ENCODE measurements at regions not wholly inside any gene's neighbourhood (a gene's known extent, or its start where the extent isn't known, plus 50 kb on each side); places are given as distances from the start of the nearest gene placed in this dataset.

DNA sequence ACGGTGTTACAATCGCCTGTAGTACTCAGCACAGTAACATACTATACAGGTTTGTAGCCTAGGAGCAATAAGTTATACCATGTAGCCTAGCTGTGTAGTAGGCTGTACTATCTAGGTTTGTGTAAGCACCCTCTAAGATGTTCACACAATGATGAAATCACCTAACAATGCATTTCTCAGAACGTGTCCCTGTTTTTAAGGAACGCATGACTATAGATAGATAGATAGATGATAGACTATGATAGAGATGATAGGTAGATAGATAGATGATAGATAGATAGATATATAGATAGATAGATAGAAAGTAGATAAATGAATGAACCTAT is 203.9 kb downstream of the FAM76B start:
- no peak overlapping the region for H2BK12ac ChIP-seq (ENCODE audit: insufficient read length, low read depth, low read length)
- no peak overlapping the region for H3T11ph ChIP-seq (ENCODE audit: low read length)
- H3K27ac Mint-ChIP-seq, result no peak overlapping the region
- H3K18ac ChIP-seq (ENCODE audit: insufficient read length, low read depth, low read length), result no peak overlapping the region
- TF ChIP-seq, protein P1, sequence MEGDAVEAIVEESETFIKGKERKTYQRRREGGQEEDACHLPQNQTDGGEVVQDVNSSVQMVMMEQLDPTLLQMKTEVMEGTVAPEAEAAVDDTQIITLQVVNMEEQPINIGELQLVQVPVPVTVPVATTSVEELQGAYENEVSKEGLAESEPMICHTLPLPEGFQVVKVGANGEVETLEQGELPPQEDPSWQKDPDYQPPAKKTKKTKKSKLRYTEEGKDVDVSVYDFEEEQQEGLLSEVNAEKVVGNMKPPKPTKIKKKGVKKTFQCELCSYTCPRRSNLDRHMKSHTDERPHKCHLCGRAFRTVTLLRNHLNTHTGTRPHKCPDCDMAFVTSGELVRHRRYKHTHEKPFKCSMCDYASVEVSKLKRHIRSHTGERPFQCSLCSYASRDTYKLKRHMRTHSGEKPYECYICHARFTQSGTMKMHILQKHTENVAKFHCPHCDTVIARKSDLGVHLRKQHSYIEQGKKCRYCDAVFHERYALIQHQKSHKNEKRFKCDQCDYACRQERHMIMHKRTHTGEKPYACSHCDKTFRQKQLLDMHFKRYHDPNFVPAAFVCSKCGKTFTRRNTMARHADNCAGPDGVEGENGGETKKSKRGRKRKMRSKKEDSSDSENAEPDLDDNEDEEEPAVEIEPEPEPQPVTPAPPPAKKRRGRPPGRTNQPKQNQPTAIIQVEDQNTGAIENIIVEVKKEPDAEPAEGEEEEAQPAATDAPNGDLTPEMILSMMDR (conservative IDR thresholded peaks at IDR 0.05), result no peak
- no peak overlapping the region for H3K23ac ChIP-seq (ENCODE audit: insufficient read length, low read depth, low read length)
- peaks cover 4% of the 10 kb centered on the region in 2 experiments for H3K4me1 Mint-ChIP-seq
- no peaks in the 10 kb centered on the region for H3K36me3 Mint-ChIP-seq (ENCODE audit: insufficient read depth in 1 of 3, low read depth in 3 of 3)
- no peak overlapping the region for H3K14ac ChIP-seq (ENCODE audit: insufficient read depth, low read length)
- H4K8ac ChIP-seq (replicated peaks; ENCODE audit: insufficient read length, low read depth, low read length), result no peak overlapping the region
- H2AFZ ChIP-seq (ENCODE audit: low read length), result no peak overlapping the region
- H2BK20ac ChIP-seq (ENCODE audit: low read depth, low read length, poor library complexity, severe bottlenecking), result no peak overlapping the region
- H2AK5ac ChIP-seq (ENCODE audit: insufficient read length, low read length), result no peak overlapping the region
- H3K56ac ChIP-seq (ENCODE audit: insufficient read length, low read depth, low read length), result no peak overlapping the region
- H3K9ac ChIP-seq (ENCODE audit: extremely low read depth, insufficient read length, low read length), result no peak overlapping the region
- no peaks in the 10 kb centered on the region for H3K27me3 ChIP-seq (ENCODE audit: insufficient read depth, low read length)
- no peaks in the 10 kb centered on the region for H3K9me3 Mint-ChIP-seq
- H3K79me2 ChIP-seq (ENCODE audit: insufficient read depth, low read length), result no peaks in the 10 kb centered on the region
- no peak overlapping the region for H4K91ac ChIP-seq (ENCODE audit: insufficient read length, low read depth, low read length)
- WGBS (ENCODE audit: extremely low coverage, insufficient read length, low lambda C conversion rate), result no CpG with 5 or more reads among the region's 4 CpGs
- H3K27me3 Mint-ChIP-seq (ENCODE audit: low read depth), result no peaks in the 10 kb centered on the region
- H3K4me2 ChIP-seq (ENCODE audit: insufficient read depth, insufficient read length, low read length), result no peak overlapping the region
- no peak overlapping the region for H2BK120ac ChIP-seq (ENCODE audit: low read depth, low read length, poor library complexity, severe bottlenecking)
- H2BK15ac ChIP-seq (ENCODE audit: low read depth, low read length), result no peak overlapping the region
- no peak overlapping the region for H3K4me3 Mint-ChIP-seq
- no peaks in the 10 kb centered on the region for H3K4me1 ChIP-seq (ENCODE audit: insufficient read depth, low read length)
- no peaks in the 10 kb centered on the region for H3K79me1 ChIP-seq (ENCODE audit: insufficient read depth, low read depth, low read length, poor library complexity, severe bottlenecking)
- no peak overlapping the region for H4K5ac ChIP-seq (ENCODE audit: insufficient read length, low read depth, low read length)
- no peaks in the 10 kb centered on the region for H4K20me1 ChIP-seq (ENCODE audit: control insufficient read depth, insufficient read depth, insufficient read length)
- no peak overlapping the region for H2BK5ac ChIP-seq (ENCODE audit: insufficient read length, low read length)
- no peaks in the 10 kb centered on the region for H3K23me2 ChIP-seq (ENCODE audit: insufficient read length, low read depth, low read length, poor library complexity, severe bottlenecking)
- H3K9me3 ChIP-seq (ENCODE audit: control insufficient read depth, low read depth, low read length), result no peaks in the 10 kb centered on the region
- no peak for DNase-seq
- no peak overlapping the region for H3K27ac ChIP-seq (ENCODE audit: insufficient read length, low read depth, low read length)
- no peak overlapping the region for H3K4ac ChIP-seq (ENCODE audit: low read depth, low read length)
